ENCODE measurements at regions not wholly inside any gene's neighbourhood (a gene's known extent, or its start where the extent isn't known, plus 50 kb on each side); places are given as distances from the start of the nearest gene placed in this dataset.
A peak's percentile ranks its signal among the peaks of the same experiment; 100 is the strongest.

GRCh38 chr6:137434640-137435039 lies 59.6 kb downstream of the OLIG3 start:
- no peaks in the 10 kb centered on the region for H3K9me3 ChIP-seq (ENCODE audit: insufficient read depth, low read depth, low read length)
- H3K4me1 ChIP-seq (ENCODE audit: insufficient read depth, low read length) = no peaks in the 10 kb centered on the region
- no peak overlapping the region for H3K9ac ChIP-seq (ENCODE audit: low read depth, low read length)
- H3K36me3 ChIP-seq (ENCODE audit: insufficient read depth, low read depth, low read length) = no peaks in the 10 kb centered on the region
- H3K4me3 ChIP-seq (ENCODE audit: low read length) = no peak overlapping the region
- H3K27me3 ChIP-seq (ENCODE audit: insufficient read depth, low read length) = no peaks in the 10 kb centered on the region; the same call in 1 of the 2 replicates
- H3K27ac ChIP-seq (ENCODE audit: low read length) = no peak overlapping the region

GRCh38 chr6:137432054-137432611 lies 62.1 kb downstream of the OLIG3 start:
- Histone ChIP-seq H3K4me3 (ENCODE audit: low read length) (no peak overlapping the region), H3K27ac (ENCODE audit: low read length) (no peak overlapping the region), H3K9ac (ENCODE audit: low read depth, low read length) (no peak overlapping the region), H3K27me3 (ENCODE audit: insufficient read depth, low read length) (no peaks in the 10 kb centered on the region; the same call in 1 of the 2 replicates), H3K36me3 (ENCODE audit: insufficient read depth, low read depth, low read length) (no peaks in the 10 kb centered on the region), H3K4me1 (ENCODE audit: insufficient read depth, low read length) (no peaks in the 10 kb centered on the region), H3K9me3 (ENCODE audit: insufficient read depth, low read depth, low read length) (no peaks in the 10 kb centered on the region)

- no peaks in the 10 kb centered on the region; the same call in 1 of the 2 replicates for H3K27me3 ChIP-seq (ENCODE audit: insufficient read depth, low read length)
- H3K4me3 ChIP-seq (ENCODE audit: low read length) = no peak overlapping the region
- no peaks in the 10 kb centered on the region for H3K9me3 ChIP-seq (ENCODE audit: insufficient read depth, low read depth, low read length)
- H3K27ac ChIP-seq (ENCODE audit: low read length) = no peak overlapping the region
- no peak overlapping the region for H3K9ac ChIP-seq (ENCODE audit: low read depth, low read length)
- no peaks in the 10 kb centered on the region for H3K4me1 ChIP-seq (ENCODE audit: insufficient read depth, low read length)
- H3K36me3 ChIP-seq (ENCODE audit: insufficient read depth, low read depth, low read length) = no peaks in the 10 kb centered on the region
These were observed 63.2 kb downstream of the OLIG3 start for GRCh38 chr6:137430954-137431353.

- no peaks in the 10 kb centered on the region; the same call in 1 of the 2 replicates for H3K27me3 ChIP-seq (ENCODE audit: insufficient read depth, low read length)
- H3K36me3 ChIP-seq (ENCODE audit: insufficient read depth, low read depth, low read length) = no peaks in the 10 kb centered on the region
- no peak overlapping the region for H3K4me3 ChIP-seq (ENCODE audit: low read length)
- no peak overlapping the region for H3K27ac ChIP-seq (ENCODE audit: low read length)
- H3K4me1 ChIP-seq (ENCODE audit: insufficient read depth, low read length) = peaks cover 20% of the 10 kb centered on the region
- H3K9ac ChIP-seq (ENCODE audit: low read depth, low read length) = no peak overlapping the region
- no peaks in the 10 kb centered on the region for H3K9me3 ChIP-seq (ENCODE audit: insufficient read depth, low read depth, low read length)
These were observed 66.4 kb downstream of the OLIG3 start for GRCh38 chr6:137427656-137428290.

GRCh38 chr6:137426007-137426689 lies 68.0 kb downstream of the OLIG3 start:
- Histone ChIP-seq H3K4me3 (ENCODE audit: low read length) (no peak overlapping the region), H3K4me1 (ENCODE audit: insufficient read depth, low read length) (peaks cover 21% of the 10 kb centered on the region), H3K36me3 (ENCODE audit: insufficient read depth, low read depth, low read length) (no peaks in the 10 kb centered on the region), H3K27me3 (ENCODE audit: insufficient read depth, low read length) (no peaks in the 10 kb centered on the region), H3K9me3 (ENCODE audit: insufficient read depth, low read depth, low read length) (no peaks in the 10 kb centered on the region), H3K9ac (ENCODE audit: low read depth, low read length) (no peak overlapping the region), H3K27ac (ENCODE audit: low read length) (peak overlapping the region; percentile 9)

- Histone ChIP-seq H3K36me3 (ENCODE audit: insufficient read depth, low read depth, low read length) (no peaks in the 10 kb centered on the region), H3K27ac (ENCODE audit: low read length) (peak overlapping the region; percentile 69), H3K9me3 (ENCODE audit: insufficient read depth, low read depth, low read length) (no peaks in the 10 kb centered on the region), H3K4me1 (ENCODE audit: insufficient read depth, low read length) (peaks cover 21% of the 10 kb centered on the region), H3K4me3 (ENCODE audit: low read length) (peak overlapping the region; percentile 30; the same call in 1 of the 2 replicates), H3K27me3 (ENCODE audit: insufficient read depth, low read length) (no peaks in the 10 kb centered on the region), H3K9ac (ENCODE audit: low read depth, low read length) (peak overlapping the region; percentile 60)
These were observed 69.9 kb downstream of the OLIG3 start for GRCh38 chr6:137424251-137424650.

GRCh38 chr6:137423451-137424168 lies 70.6 kb downstream of the OLIG3 start:
- H3K27ac ChIP-seq (ENCODE audit: low read length) = peak overlapping the region; percentile 69

GRCh38 chr6:137417396-137417795 lies 76.8 kb downstream of the OLIG3 start:
- no peaks in the 10 kb centered on the region for H3K9me3 ChIP-seq (ENCODE audit: insufficient read depth, low read depth, low read length)
- peaks cover 18% of the 10 kb centered on the region; the same call in 1 of the 2 replicates for H3K27me3 ChIP-seq (ENCODE audit: insufficient read depth, low read length)
- H3K27ac ChIP-seq (ENCODE audit: low read length) = no peak overlapping the region
- H3K4me3 ChIP-seq (ENCODE audit: low read length) = no peak overlapping the region
- H3K4me1 ChIP-seq (ENCODE audit: insufficient read depth, low read length) = peaks cover 20% of the 10 kb centered on the region
- H3K36me3 ChIP-seq (ENCODE audit: insufficient read depth, low read depth, low read length) = no peaks in the 10 kb centered on the region
- H3K9ac ChIP-seq (ENCODE audit: low read depth, low read length) = no peak overlapping the region

More at GRCh38 chr6:137423451-137424168, 70.6 kb downstream of the OLIG3 start:
- peaks cover 21% of the 10 kb centered on the region for H3K4me1 ChIP-seq (ENCODE audit: insufficient read depth, low read length)
- no peaks in the 10 kb centered on the region for H3K9me3 ChIP-seq (ENCODE audit: insufficient read depth, low read depth, low read length)
- peak overlapping the region; percentile 60; the same call in 1 of the 2 replicates for H3K9ac ChIP-seq (ENCODE audit: low read depth, low read length)
- H3K36me3 ChIP-seq (ENCODE audit: insufficient read depth, low read depth, low read length) = no peaks in the 10 kb centered on the region
- H3K27me3 ChIP-seq (ENCODE audit: insufficient read depth, low read length) = no peaks in the 10 kb centered on the region
- H3K4me3 ChIP-seq (ENCODE audit: low read length) = peak overlapping the region; percentile 30; the same call in 1 of the 2 replicates

- Histone ChIP-seq H3K36me3 (ENCODE audit: insufficient read depth, low read depth, low read length) (no peaks in the 10 kb centered on the region), H3K27ac (ENCODE audit: low read length) (no peak overlapping the region), H3K4me1 (ENCODE audit: insufficient read depth, low read length) (peaks cover 20% of the 10 kb centered on the region), H3K4me3 (ENCODE audit: low read length) (no peak overlapping the region), H3K9ac (ENCODE audit: low read depth, low read length) (peak overlapping the region; percentile 0; the same call in 1 of the 2 replicates), H3K27me3 (ENCODE audit: insufficient read depth, low read length) (peaks cover 18% of the 10 kb centered on the region; the same call in 1 of the 2 replicates), H3K9me3 (ENCODE audit: insufficient read depth, low read depth, low read length) (no peaks in the 10 kb centered on the region)
These were observed 77.7 kb downstream of the OLIG3 start for GRCh38 chr6:137416376-137417109.

GRCh38 chr6:137415834-137416190 lies 78.4 kb downstream of the OLIG3 start:
- peaks cover 20% of the 10 kb centered on the region for H3K4me1 ChIP-seq (ENCODE audit: insufficient read depth, low read length)
- H3K9ac ChIP-seq (ENCODE audit: low read depth, low read length) = no peak overlapping the region; the same call in 1 of the 2 replicates
- H3K27me3 ChIP-seq (ENCODE audit: insufficient read depth, low read length) = peaks cover 18% of the 10 kb centered on the region; the same call in 1 of the 2 replicates
- no peaks in the 10 kb centered on the region for H3K36me3 ChIP-seq (ENCODE audit: insufficient read depth, low read depth, low read length)
- H3K9me3 ChIP-seq (ENCODE audit: insufficient read depth, low read depth, low read length) = no peaks in the 10 kb centered on the region
- H3K4me3 ChIP-seq (ENCODE audit: low read length) = no peak overlapping the region
- no peak overlapping the region for H3K27ac ChIP-seq (ENCODE audit: low read length)
